Activated CD8-positive, alpha-beta T cell treated with anti-CD3 and anti-CD28 coated beads for 36 hours (primary cell): ENCODE measurements at regions not wholly inside any gene's neighbourhood (a gene's known extent, or its start where the extent isn't known, plus 50 kb on each side); places are given as distances from the start of the nearest gene placed in this dataset.
A peak's percentile ranks its signal among the peaks of the same experiment; 100 is the strongest.

Experiments
- ATAC-seq: fragments of 200-7000 bp; cut with Tn5 transposase; one replicate; pipeline ENCODE4 v1.10.0; 2021; ENCODE audit warnings: mild to moderate bottlenecking, moderate library complexity
- CTCF ChIA-PET: fragments of 350-600 bp; sonication (Branson Sonifier 250); formaldehyde crosslinking; loops from one replicate; lab custom pipeline; 2021; ENCODE audit warnings: antibody characterized with exemption; lab: Charles Lee
- POLR2A ChIA-PET: fragments of 350-600 bp; sonication (Branson Sonifier 250); formaldehyde crosslinking; loops from one replicate; lab custom pipeline; 2021; ENCODE audit warnings: antibody characterized with exemption; lab: Charles Lee
- DNase-seq: peaks from one replicate; pipeline ENCODE4 v3.0.0-alpha.2; 2020
- H3K27ac Mint-ChIP-seq: one replicate; pipeline ENCODE4 v1.8.0; 2021; ENCODE audit warnings: mild to moderate bottlenecking, mixed read lengths
- H3K27me3 Mint-ChIP-seq: one replicate; pipeline ENCODE4 v1.8.0; 2021; ENCODE audit warnings: mixed read lengths
- H3K36me3 Mint-ChIP-seq: one replicate; pipeline ENCODE4 v1.8.0; 2021; ENCODE audit warnings: low read depth, mixed read lengths
- H3K4me1 Mint-ChIP-seq: one replicate; pipeline ENCODE4 v1.8.0; 2021; ENCODE audit warnings: low read depth, mixed read lengths
- H3K4me3 Mint-ChIP-seq: one replicate; pipeline ENCODE4 v1.8.0; 2021; ENCODE audit warnings: mild to moderate bottlenecking, moderate library complexity, mixed read lengths
- H3K9me3 Mint-ChIP-seq: one replicate; pipeline ENCODE4 v1.8.0; 2021; ENCODE audit warnings: mixed read lengths
- intact Hi-C: fragments of 100-400 bp; cut with micrococcal nuclease; formaldehyde crosslinking; loops from one replicate; pipeline ENCODE4 v1.10.0; 2022
- TF ChIP-seq, protein P1 (sequence below): fragments of 200-600 bp; IDR thresholded peaks from one replicate; pipeline ENCODE4 v1.8.0; 2022; ENCODE audit warnings: antibody characterized with exemption, mild to moderate bottlenecking

GRCh38 chr14:65824285-65824977 lies 411.9 kb downstream of the FUT8 start:
- no peaks in the 10 kb centered on the region for H3K9me3 Mint-ChIP-seq
- H3K4me3 Mint-ChIP-seq: no peak overlapping the region
- ChIA-PET POLR2A (interaction anchor here (0.7 to 1.4 kb wide), 4 partner anchors 135 to 661 kb away, joined by 3 to 4 read pairs (median 3); no protein-coding TSS in a partner anchor), CTCF (interaction anchor here (0.6 to 8.6 kb wide), 74 partner anchors 9 to 680 kb away, joined by 3 to 98 read pairs (median 4); partner anchors contain the start of gene FUT8)
- intact Hi-C loops: loop anchor here (2.0 to 5.0 kb wide), 2 partner anchors 407 to 660 kb away; no protein-coding TSS in a partner anchor
- DNase-seq: peak; percentile 68
- peaks cover 7% of the 10 kb centered on the region for H3K4me1 Mint-ChIP-seq
- ATAC-seq: peak; percentile 98
- TF ChIP-seq, protein P1, sequence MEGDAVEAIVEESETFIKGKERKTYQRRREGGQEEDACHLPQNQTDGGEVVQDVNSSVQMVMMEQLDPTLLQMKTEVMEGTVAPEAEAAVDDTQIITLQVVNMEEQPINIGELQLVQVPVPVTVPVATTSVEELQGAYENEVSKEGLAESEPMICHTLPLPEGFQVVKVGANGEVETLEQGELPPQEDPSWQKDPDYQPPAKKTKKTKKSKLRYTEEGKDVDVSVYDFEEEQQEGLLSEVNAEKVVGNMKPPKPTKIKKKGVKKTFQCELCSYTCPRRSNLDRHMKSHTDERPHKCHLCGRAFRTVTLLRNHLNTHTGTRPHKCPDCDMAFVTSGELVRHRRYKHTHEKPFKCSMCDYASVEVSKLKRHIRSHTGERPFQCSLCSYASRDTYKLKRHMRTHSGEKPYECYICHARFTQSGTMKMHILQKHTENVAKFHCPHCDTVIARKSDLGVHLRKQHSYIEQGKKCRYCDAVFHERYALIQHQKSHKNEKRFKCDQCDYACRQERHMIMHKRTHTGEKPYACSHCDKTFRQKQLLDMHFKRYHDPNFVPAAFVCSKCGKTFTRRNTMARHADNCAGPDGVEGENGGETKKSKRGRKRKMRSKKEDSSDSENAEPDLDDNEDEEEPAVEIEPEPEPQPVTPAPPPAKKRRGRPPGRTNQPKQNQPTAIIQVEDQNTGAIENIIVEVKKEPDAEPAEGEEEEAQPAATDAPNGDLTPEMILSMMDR: peak; percentile 88
- H3K36me3 Mint-ChIP-seq: no peaks in the 10 kb centered on the region
- H3K27ac Mint-ChIP-seq: no peak overlapping the region
- H3K27me3 Mint-ChIP-seq: no peaks in the 10 kb centered on the region

GRCh38 chr14:65824978-65825299 lies 412.4 kb downstream of the FUT8 start:
- Mint-ChIP-seq H3K4me1 (peaks cover 7% of the 10 kb centered on the region), H3K27ac (no peak overlapping the region), H3K36me3 (no peaks in the 10 kb centered on the region), H3K4me3 (no peak overlapping the region), H3K27me3 (no peaks in the 10 kb centered on the region), H3K9me3 (no peaks in the 10 kb centered on the region)
- POLR2A ChIA-PET: interaction anchor here (1.1 to 1.4 kb wide), 2 partner anchors 135 to 661 kb away, joined by 3 to 4 read pairs; no protein-coding TSS in a partner anchor
- ATAC-seq: no peak
- DNase-seq: no peak
- CTCF ChIA-PET: interaction anchor here (0.6 to 8.6 kb wide), 54 partner anchors 9 to 680 kb away, joined by 3 to 98 read pairs (median 5); partner anchors contain the start of gene FUT8
- intact Hi-C loops: loop anchor here (2.0 to 5.0 kb wide), 2 partner anchors 408 to 660 kb away; no protein-coding TSS in a partner anchor
- TF ChIP-seq, protein P1: peak; percentile 2

DNA sequence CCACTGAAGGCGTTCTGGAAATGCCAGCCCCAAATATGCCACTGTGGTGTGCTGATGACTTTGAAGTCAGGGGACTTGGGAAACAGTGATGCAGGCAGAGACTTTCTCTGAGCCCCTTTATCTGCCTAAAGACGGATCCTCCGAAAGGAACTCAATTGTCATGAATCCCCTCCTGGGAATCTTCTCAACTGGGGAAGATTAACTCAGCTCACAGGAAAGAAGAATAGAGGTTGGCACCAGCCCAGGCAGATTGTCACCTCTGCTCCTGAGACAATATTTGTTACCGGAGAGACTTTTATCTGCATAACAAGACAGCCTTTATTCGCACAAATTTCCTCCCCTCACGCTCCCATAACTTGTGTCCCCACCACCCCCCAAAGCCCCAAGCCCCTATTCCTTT lies 414.4 kb downstream of the FUT8 start:
- Mint-ChIP-seq H3K4me3 (no peak overlapping the region), H3K27me3 (no peaks in the 10 kb centered on the region), H3K4me1 (peaks cover 7% of the 10 kb centered on the region), H3K27ac (no peak overlapping the region), H3K36me3 (no peaks in the 10 kb centered on the region), H3K9me3 (no peaks in the 10 kb centered on the region)
- no peak for ATAC-seq
- TF ChIP-seq, protein P1: no peak
- CTCF ChIA-PET: interaction anchor here (1.5 to 8.6 kb wide), 4 partner anchors 10 to 412 kb away, joined by 3 to 98 read pairs (median 6); no protein-coding TSS in a partner anchor
- no peak for DNase-seq
- intact Hi-C loops: no loop called here
- POLR2A ChIA-PET: no interaction called here

- Mint-ChIP-seq H3K4me3 (no peak overlapping the region), H3K27ac (no peak overlapping the region), H3K27me3 (no peaks in the 10 kb centered on the region), H3K4me1 (peaks cover 9% of the 10 kb centered on the region), H3K9me3 (no peaks in the 10 kb centered on the region), H3K36me3 (no peaks in the 10 kb centered on the region)
- ChIA-PET POLR2A (interaction anchor here (0.5 kb wide), 1 partner anchor 523 kb away, joined by 3 read pairs; no protein-coding TSS in a partner anchor), CTCF (interaction anchor here (1.3 to 8.6 kb wide), 5 partner anchors 19 to 633 kb away, joined by 3 to 98 read pairs (median 3); partner anchors contain the start of gene FUT8)
- ATAC-seq (no peak), DNase-seq (no peak)
- TF ChIP-seq, protein P1: no peak
- intact Hi-C loops: no loop called here
These were observed 415.0 kb downstream of the FUT8 start for GRCh38 chr14:65827520-65827919.

DNA sequence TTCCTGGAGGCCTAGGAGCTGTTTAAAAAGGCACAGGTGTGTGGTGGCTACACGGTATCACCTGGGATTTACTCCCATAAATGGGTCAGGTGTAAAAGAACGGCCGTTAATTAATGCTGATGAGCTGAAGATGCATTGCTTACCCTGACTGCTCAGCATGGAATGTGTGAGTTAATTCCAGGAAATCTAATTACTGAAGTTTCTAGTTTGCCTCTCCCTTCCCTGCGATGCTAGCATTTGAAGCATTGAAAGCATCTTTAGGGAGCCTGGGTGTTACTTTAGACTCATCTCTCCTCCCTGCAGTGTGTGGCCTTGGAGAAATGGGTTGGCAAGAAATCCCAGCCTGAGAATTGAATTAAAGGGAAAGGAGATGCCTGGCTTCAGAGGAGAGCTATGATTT lies 415.9 kb downstream of the FUT8 start:
- H3K36me3 Mint-ChIP-seq: no peaks in the 10 kb centered on the region
- no peaks in the 10 kb centered on the region for H3K27me3 Mint-ChIP-seq
- no peaks in the 10 kb centered on the region for H3K9me3 Mint-ChIP-seq
- H3K4me3 Mint-ChIP-seq: no peak overlapping the region
- intact Hi-C loops: no loop called here
- ATAC-seq (no peak), DNase-seq (no peak)
- H3K27ac Mint-ChIP-seq: no peak overlapping the region
- POLR2A ChIA-PET: interaction anchor here (1.2 kb wide), 1 partner anchor 18 kb away, joined by 3 read pairs; no protein-coding TSS in a partner anchor
- TF ChIP-seq, protein P1: no peak
- CTCF ChIA-PET: interaction anchor here (1.1 to 8.6 kb wide), 6 partner anchors 18 to 664 kb away, joined by 3 to 98 read pairs (median 3); partner anchors contain the start of gene FUT8
- peaks cover 18% of the 10 kb centered on the region for H3K4me1 Mint-ChIP-seq
